HepG2 (cell line): ENCODE measurements at regions not wholly inside any gene's neighbourhood (a gene's known extent, or its start where the extent isn't known, plus 50 kb on each side); places are given as distances from the start of the nearest gene placed in this dataset.

Source experiments
- CTCF ChIP-seq: sonication (generic); formaldehyde crosslinking; IDR thresholded peaks from 2 replicates; pipeline ENCODE4 v1.5.0; 2020; ENCODE audit warnings: mild to moderate bottlenecking, missing genetic modification reagents, moderate library complexity
- PLSCR1 ChIP-seq: sonication (generic); formaldehyde crosslinking; IDR thresholded peaks from 2 replicates; pipeline ENCODE4 v1.5.0; 2020; ENCODE audit warnings: missing genetic modification reagents, mild to moderate bottlenecking, borderline replicate concordance
- SMC3 ChIP-seq: IDR thresholded peaks from 2 replicates; pipeline ENCODE4 v1.6.1; 2011; ENCODE audit warnings: low read length, improper control_type of control experiment
- STAG1 ChIP-seq: sonication (generic); formaldehyde crosslinking; IDR thresholded peaks from 2 replicates; pipeline ENCODE4 v1.4.0; 2020; ENCODE audit warnings: missing genetic modification reagents
- TCF7 ChIP-seq: sonication (generic); IDR thresholded peaks from 2 replicates; pipeline ENCODE4 v1.6.1; 2016; ENCODE audit warnings: antibody characterized with exemption, low read depth
- ZBTB40 ChIP-seq, 2 experiments: fragments of 450-650 bp in 1 of 2; sonication (generic) in 1 of 2; formaldehyde crosslinking in 1 of 2; IDR thresholded peaks; 2 replicates each; pipeline versions ENCODE4 v1.6.1 to v1.8.0; 2016 to 2022; ENCODE audit warnings: antibody characterized with exemption in 1 of 2, mild to moderate bottlenecking in 1 of 2, missing genetic modification reagents in 1 of 2
- ZNF558 ChIP-seq: sonication (generic); formaldehyde crosslinking; IDR thresholded peaks from 2 replicates; pipeline ENCODE4 v1.9.0; 2022; ENCODE audit warnings: mild to moderate bottlenecking, missing genetic modification reagents, borderline replicate concordance

- TF ChIP-seq ZBTB40 (IDR thresholded peaks at IDR 0.05), result no peak
- TF ChIP-seq ZBTB40 (CRISPR knock-in tag; IDR thresholded peaks at IDR 0.05), result no peak
- peak; percentile 53 for TF ChIP-seq STAG1 (CRISPR knock-in tag)
- no peak for TF ChIP-seq TCF7
- TF ChIP-seq CTCF (CRISPR knock-in tag), result peak; percentile 52
- no peak for TF ChIP-seq PLSCR1 (CRISPR knock-in tag)
- TF ChIP-seq SMC3, result peak; percentile 57
- no peak for TF ChIP-seq ZNF558 (CRISPR knock-in tag)
- TF ChIP-seq, all 625 proteins: peak for 3
Measured at GRCh38 chr4:33060674-33061542, 2340.7 kb downstream of the PCDH7 start (continued).
